ENCODE measurements at regions not wholly inside any gene's neighbourhood (a gene's known extent, or its start where the extent isn't known, plus 50 kb on each side); places are given as distances from the start of the nearest gene placed in this dataset.

DNA sequence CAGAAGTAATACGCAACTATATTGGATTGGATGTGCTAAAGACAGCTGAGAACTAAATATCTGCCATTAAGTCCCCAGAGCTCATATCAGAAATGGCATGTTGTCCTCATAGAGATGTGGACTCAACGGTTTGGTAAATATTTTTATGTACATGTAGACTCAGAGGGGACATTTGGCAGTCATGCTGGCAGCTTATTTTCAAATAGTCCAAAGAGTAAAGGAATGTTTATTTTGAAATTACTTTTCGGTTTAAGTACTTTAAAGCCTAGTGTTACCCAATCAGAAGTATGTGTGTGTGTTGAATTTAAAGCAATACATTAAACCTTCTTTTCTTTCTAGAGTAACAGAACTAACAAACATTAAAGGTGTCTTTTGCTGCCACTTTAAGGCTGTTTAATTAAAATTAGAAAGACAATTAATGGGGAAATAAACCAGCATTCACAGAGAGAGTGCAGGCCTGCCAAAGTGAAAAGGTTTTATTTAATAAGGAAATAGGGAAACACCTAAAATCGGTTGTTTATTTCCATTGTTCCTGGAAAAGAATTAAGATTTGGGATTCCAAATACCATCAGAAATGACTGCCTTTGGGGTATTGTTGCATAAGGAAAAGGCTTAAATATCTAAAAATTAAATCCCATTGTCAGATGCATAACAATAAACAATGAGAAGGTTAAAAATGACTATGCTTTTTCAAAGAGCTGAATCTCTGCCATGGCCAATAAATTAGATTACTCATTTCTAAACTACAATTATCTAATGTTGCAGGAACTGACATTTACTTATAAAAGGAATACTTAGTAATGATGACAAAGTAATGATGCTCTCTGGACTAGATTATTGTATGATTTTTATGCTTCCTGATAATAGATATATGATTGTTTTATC lies 113.4 kb upstream of the AHR start:
- TF ChIP-seq POLR2A (IDR thresholded peaks at IDR 0.05), result no peak
- TF ChIP-seq, protein P1, sequence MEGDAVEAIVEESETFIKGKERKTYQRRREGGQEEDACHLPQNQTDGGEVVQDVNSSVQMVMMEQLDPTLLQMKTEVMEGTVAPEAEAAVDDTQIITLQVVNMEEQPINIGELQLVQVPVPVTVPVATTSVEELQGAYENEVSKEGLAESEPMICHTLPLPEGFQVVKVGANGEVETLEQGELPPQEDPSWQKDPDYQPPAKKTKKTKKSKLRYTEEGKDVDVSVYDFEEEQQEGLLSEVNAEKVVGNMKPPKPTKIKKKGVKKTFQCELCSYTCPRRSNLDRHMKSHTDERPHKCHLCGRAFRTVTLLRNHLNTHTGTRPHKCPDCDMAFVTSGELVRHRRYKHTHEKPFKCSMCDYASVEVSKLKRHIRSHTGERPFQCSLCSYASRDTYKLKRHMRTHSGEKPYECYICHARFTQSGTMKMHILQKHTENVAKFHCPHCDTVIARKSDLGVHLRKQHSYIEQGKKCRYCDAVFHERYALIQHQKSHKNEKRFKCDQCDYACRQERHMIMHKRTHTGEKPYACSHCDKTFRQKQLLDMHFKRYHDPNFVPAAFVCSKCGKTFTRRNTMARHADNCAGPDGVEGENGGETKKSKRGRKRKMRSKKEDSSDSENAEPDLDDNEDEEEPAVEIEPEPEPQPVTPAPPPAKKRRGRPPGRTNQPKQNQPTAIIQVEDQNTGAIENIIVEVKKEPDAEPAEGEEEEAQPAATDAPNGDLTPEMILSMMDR (IDR thresholded peaks at IDR 0.05), result no peak
